ENCODE measurements at regions not wholly inside any gene's neighbourhood (a gene's known extent, or its start where the extent isn't known, plus 50 kb on each side); places are given as distances from the start of the nearest gene placed in this dataset.

GRCh38 chrX:13937370-13938050 lies 92.2 kb downstream of the GEMIN8 start:
- Histone ChIP-seq H3K27ac (ENCODE audit: low read length) (peak overlapping the region; percentile 54), H3K4me3 (ENCODE audit: low read length) (peak overlapping the region; percentile 77; the same call in 1 of the 2 replicates), H3K9me3 (ENCODE audit: control insufficient read depth, insufficient read depth, low read length) (no peaks in the 10 kb centered on the region), H3K27me3 (ENCODE audit: control insufficient read depth, insufficient read depth, low read length) (no peaks in the 10 kb centered on the region), H3K36me3 (ENCODE audit: control insufficient read depth, insufficient read depth, low read length) (peaks cover 2% of the 10 kb centered on the region; the same call in 1 of the 2 replicates), H3K4me1 (ENCODE audit: control insufficient read depth, insufficient read depth, low read length) (no peaks in the 10 kb centered on the region)
- no peak for DNase-seq (ENCODE audit: low read depth, low spot score)
- WGBS (ENCODE audit: insufficient coverage, insufficient read length): no CpG with 5 or more reads among the region's 27 CpGs

GRCh38 chrX:13936521-13937225 lies 93.0 kb downstream of the GEMIN8 start:
- no peak overlapping the region for H3K27ac ChIP-seq (ENCODE audit: low read length)
- H3K4me1 ChIP-seq (ENCODE audit: control insufficient read depth, insufficient read depth, low read length): no peaks in the 10 kb centered on the region
- H3K4me3 ChIP-seq (ENCODE audit: low read length): no peak overlapping the region; the same call in 1 of the 2 replicates

DNA sequence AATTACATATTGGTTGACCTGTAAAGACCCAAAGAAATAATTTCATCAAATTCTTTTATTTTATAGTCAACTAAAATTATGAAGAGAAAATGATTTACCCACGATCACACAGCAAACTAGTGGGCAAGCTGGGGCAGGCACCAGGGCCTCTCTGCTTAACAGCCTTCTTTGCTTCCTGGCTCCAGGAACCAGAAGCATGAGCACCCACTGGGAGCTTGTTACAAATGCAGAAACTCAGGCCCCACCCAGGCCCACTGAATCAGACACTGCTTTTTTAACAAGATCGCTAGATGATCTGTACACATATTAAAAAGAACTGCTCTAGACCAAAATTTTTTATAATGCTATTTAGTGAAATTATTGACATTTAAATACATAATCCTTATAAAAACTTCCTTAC lies 95.0 kb downstream of the GEMIN8 start:
- no peaks in the 10 kb centered on the region for H3K4me1 ChIP-seq (ENCODE audit: control insufficient read depth, insufficient read depth, low read length)
- H3K27ac ChIP-seq (ENCODE audit: low read length): no peak overlapping the region
- H3K36me3 ChIP-seq (ENCODE audit: control insufficient read depth, insufficient read depth, low read length): peaks cover 2% of the 10 kb centered on the region; the same call in 1 of the 2 replicates
- DNase-seq (ENCODE audit: low read depth, low spot score): no peak
- no CpG with 5 or more reads among the region's 2 CpGs for WGBS (ENCODE audit: insufficient coverage, insufficient read length)
- no peak overlapping the region for H3K4me3 ChIP-seq (ENCODE audit: low read length)
- H3K27me3 ChIP-seq (ENCODE audit: control insufficient read depth, insufficient read depth, low read length): no peaks in the 10 kb centered on the region
- H3K9me3 ChIP-seq (ENCODE audit: control insufficient read depth, insufficient read depth, low read length): no peaks in the 10 kb centered on the region

More at GRCh38 chrX:13936521-13937225, 93.0 kb downstream of the GEMIN8 start:
- Histone ChIP-seq H3K9me3 (ENCODE audit: control insufficient read depth, insufficient read depth, low read length) (no peaks in the 10 kb centered on the region), H3K36me3 (ENCODE audit: control insufficient read depth, insufficient read depth, low read length) (peaks cover 2% of the 10 kb centered on the region; the same call in 1 of the 2 replicates), H3K27me3 (ENCODE audit: control insufficient read depth, insufficient read depth, low read length) (no peaks in the 10 kb centered on the region)
- WGBS (ENCODE audit: insufficient coverage, insufficient read length): no CpG with 5 or more reads among the region's 9 CpGs
- no peak for DNase-seq (ENCODE audit: low read depth, low spot score)

DNA sequence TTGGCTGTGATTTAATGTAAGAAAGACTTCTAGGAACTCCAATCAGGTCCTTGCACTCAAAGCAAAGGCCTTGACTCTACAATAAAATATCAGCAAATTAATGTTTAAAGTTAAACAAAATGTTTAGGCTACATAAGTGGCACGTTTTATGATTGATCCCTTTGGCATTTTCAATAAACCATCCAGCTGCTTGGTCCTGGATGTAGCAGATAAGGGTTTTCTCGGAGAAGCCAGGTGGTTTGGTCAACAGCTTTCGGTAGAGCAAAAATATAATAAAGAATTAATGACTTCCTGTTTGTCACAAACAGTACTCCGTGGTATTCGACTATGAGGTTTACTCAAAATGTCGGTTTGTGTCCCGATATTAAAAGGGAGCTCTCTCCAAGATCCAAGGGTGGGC lies 95.8 kb downstream of the GEMIN8 start:
- no peak overlapping the region for H3K4me3 ChIP-seq (ENCODE audit: low read length)
- peaks cover 2% of the 10 kb centered on the region; the same call in 1 of the 2 replicates for H3K36me3 ChIP-seq (ENCODE audit: control insufficient read depth, insufficient read depth, low read length)
- H3K27me3 ChIP-seq (ENCODE audit: control insufficient read depth, insufficient read depth, low read length): no peaks in the 10 kb centered on the region
- no peak overlapping the region for H3K27ac ChIP-seq (ENCODE audit: low read length)
- no peaks in the 10 kb centered on the region for H3K9me3 ChIP-seq (ENCODE audit: control insufficient read depth, insufficient read depth, low read length)
- no peaks in the 10 kb centered on the region for H3K4me1 ChIP-seq (ENCODE audit: control insufficient read depth, insufficient read depth, low read length)
- no peak for DNase-seq (ENCODE audit: low read depth, low spot score)
- WGBS (ENCODE audit: insufficient coverage, insufficient read length): no CpG with 5 or more reads among the region's 7 CpGs

DNA sequence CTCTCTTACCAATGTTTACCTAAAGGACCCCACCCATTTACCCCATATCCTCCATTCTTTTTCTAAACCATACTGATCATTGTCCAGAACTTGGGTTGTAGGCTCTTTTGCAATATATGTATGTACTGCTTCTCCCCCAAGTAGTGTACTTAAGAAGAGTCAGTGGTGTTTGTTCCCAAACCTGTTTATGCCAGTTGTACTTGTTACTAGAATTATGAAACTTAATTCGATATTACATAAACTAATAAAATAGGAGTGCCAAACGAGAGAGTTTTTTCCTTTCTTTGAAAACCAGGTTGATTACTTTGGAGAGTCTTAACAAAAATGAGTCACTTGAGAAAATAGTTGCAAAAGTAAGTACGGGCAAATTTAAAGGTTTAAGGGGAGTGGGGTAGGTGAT lies 96.3 kb downstream of the GEMIN8 start:
- Histone ChIP-seq H3K27ac (ENCODE audit: low read length) (no peak overlapping the region), H3K4me3 (ENCODE audit: low read length) (no peak overlapping the region), H3K4me1 (ENCODE audit: control insufficient read depth, insufficient read depth, low read length) (no peaks in the 10 kb centered on the region), H3K36me3 (ENCODE audit: control insufficient read depth, insufficient read depth, low read length) (peaks cover 2% of the 10 kb centered on the region; the same call in 1 of the 2 replicates), H3K27me3 (ENCODE audit: control insufficient read depth, insufficient read depth, low read length) (no peaks in the 10 kb centered on the region), H3K9me3 (ENCODE audit: control insufficient read depth, insufficient read depth, low read length) (no peaks in the 10 kb centered on the region)
- no CpG with 5 or more reads among the region's 3 CpGs for WGBS (ENCODE audit: insufficient coverage, insufficient read length)
- DNase-seq (ENCODE audit: low read depth, low spot score): no peak

GRCh38 chrX:13932416-13932815 lies 97.3 kb downstream of the GEMIN8 start:
- Histone ChIP-seq H3K9me3 (ENCODE audit: control insufficient read depth, insufficient read depth, low read length) (no peaks in the 10 kb centered on the region), H3K4me1 (ENCODE audit: control insufficient read depth, insufficient read depth, low read length) (no peaks in the 10 kb centered on the region), H3K27me3 (ENCODE audit: control insufficient read depth, insufficient read depth, low read length) (no peaks in the 10 kb centered on the region), H3K36me3 (ENCODE audit: control insufficient read depth, insufficient read depth, low read length) (peaks cover 2% of the 10 kb centered on the region; the same call in 1 of the 2 replicates), H3K4me3 (ENCODE audit: low read length) (no peak overlapping the region), H3K27ac (ENCODE audit: low read length) (no peak overlapping the region)
- no peak for DNase-seq (ENCODE audit: low read depth, low spot score)

DNA sequence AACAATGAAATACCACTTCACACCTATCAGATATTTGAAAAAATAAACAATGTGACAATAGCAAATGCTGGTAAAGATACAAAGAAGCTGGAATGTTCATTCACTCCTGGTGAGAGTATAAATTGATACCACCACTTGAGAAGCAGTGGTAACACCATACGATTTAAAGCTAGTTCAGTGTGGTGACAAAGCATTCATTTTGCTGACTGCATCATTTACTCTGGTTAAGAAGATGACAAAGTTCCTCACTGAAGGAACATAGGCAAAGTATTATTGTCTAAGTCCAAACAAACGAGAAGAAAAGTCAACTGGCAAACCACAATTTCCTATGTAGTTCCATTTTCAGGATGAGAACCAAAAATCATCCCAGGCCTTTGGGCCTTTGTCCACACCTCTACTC lies 102.5 kb downstream of the GEMIN8 start:
- no peak overlapping the region for H3K4me3 ChIP-seq (ENCODE audit: low read length)
- WGBS (ENCODE audit: insufficient coverage, insufficient read length): no CpG with 5 or more reads among the region's 2 CpGs
- DNase-seq (ENCODE audit: low read depth, low spot score): no peak
- no peak overlapping the region for H3K27ac ChIP-seq (ENCODE audit: low read length)
- no peaks in the 10 kb centered on the region for H3K36me3 ChIP-seq (ENCODE audit: control insufficient read depth, insufficient read depth, low read length)
- no peaks in the 10 kb centered on the region for H3K27me3 ChIP-seq (ENCODE audit: control insufficient read depth, insufficient read depth, low read length)
- no peaks in the 10 kb centered on the region for H3K9me3 ChIP-seq (ENCODE audit: control insufficient read depth, insufficient read depth, low read length)
- no peaks in the 10 kb centered on the region for H3K4me1 ChIP-seq (ENCODE audit: control insufficient read depth, insufficient read depth, low read length)

DNA sequence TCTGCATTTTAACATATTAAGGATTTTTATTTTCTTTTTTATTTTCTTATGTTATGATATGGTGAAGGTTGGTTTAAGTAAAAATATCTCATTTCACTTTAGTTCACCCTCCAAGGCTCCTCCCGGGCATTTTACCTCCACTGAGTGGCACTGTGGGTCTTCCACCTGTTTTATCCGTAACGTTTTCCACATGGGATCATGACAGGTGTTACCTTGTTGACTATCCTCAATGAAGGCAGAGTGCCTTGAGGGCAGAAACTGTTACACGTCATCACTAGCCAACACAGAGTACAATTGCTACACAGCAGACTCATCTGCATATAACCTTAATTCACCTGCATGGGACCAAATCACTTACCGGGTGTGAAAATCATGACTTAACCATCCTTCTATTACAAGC lies 105.8 kb downstream of the GEMIN8 start:
- Histone ChIP-seq H3K4me3 (ENCODE audit: low read length) (no peak overlapping the region), H3K9me3 (ENCODE audit: control insufficient read depth, insufficient read depth, low read length) (no peaks in the 10 kb centered on the region), H3K27me3 (ENCODE audit: control insufficient read depth, insufficient read depth, low read length) (no peaks in the 10 kb centered on the region), H3K27ac (ENCODE audit: low read length) (no peak overlapping the region), H3K36me3 (ENCODE audit: control insufficient read depth, insufficient read depth, low read length) (no peaks in the 10 kb centered on the region), H3K4me1 (ENCODE audit: control insufficient read depth, insufficient read depth, low read length) (no peaks in the 10 kb centered on the region)
- no peak for DNase-seq (ENCODE audit: low read depth, low spot score)
- no CpG with 5 or more reads among the region's 5 CpGs for WGBS (ENCODE audit: insufficient coverage, insufficient read length)

GRCh38 chrX:13923289-13923688 lies 106.4 kb upstream of the GPM6B start:
- no peak overlapping the region for H3K27ac ChIP-seq (ENCODE audit: low read length)
- H3K4me3 ChIP-seq (ENCODE audit: low read length): no peak overlapping the region
- H3K4me1 ChIP-seq (ENCODE audit: control insufficient read depth, insufficient read depth, low read length): no peaks in the 10 kb centered on the region
- H3K36me3 ChIP-seq (ENCODE audit: control insufficient read depth, insufficient read depth, low read length): no peaks in the 10 kb centered on the region
- no CpG with 5 or more reads among the region's 2 CpGs for WGBS (ENCODE audit: insufficient coverage, insufficient read length)
- H3K9me3 ChIP-seq (ENCODE audit: control insufficient read depth, insufficient read depth, low read length): no peaks in the 10 kb centered on the region
- DNase-seq (ENCODE audit: low read depth, low spot score): no peak
- no peaks in the 10 kb centered on the region for H3K27me3 ChIP-seq (ENCODE audit: control insufficient read depth, insufficient read depth, low read length)

GRCh38 chrX:13917507-13917906 lies 100.6 kb upstream of the GPM6B start:
- H3K27ac ChIP-seq (ENCODE audit: low read length): no peak overlapping the region
- H3K27me3 ChIP-seq (ENCODE audit: control insufficient read depth, insufficient read depth, low read length): no peaks in the 10 kb centered on the region
- no CpG with 5 or more reads among the region's 2 CpGs for WGBS (ENCODE audit: insufficient coverage, insufficient read length)
- H3K4me3 ChIP-seq (ENCODE audit: low read length): no peak overlapping the region
- H3K4me1 ChIP-seq (ENCODE audit: control insufficient read depth, insufficient read depth, low read length): no peaks in the 10 kb centered on the region
- no peaks in the 10 kb centered on the region for H3K36me3 ChIP-seq (ENCODE audit: control insufficient read depth, insufficient read depth, low read length)
- H3K9me3 ChIP-seq (ENCODE audit: control insufficient read depth, insufficient read depth, low read length): no peaks in the 10 kb centered on the region
- DNase-seq (ENCODE audit: low read depth, low spot score): no peak
